DMS114 treated with DMSO at 0.1 percent for 48 hours (cell line): ENCODE measurements at regions not wholly inside any gene's neighbourhood (a gene's known extent, or its start where the extent isn't known, plus 50 kb on each side); places are given as distances from the start of the nearest gene placed in this dataset.
A peak's percentile ranks its signal among the peaks of the same experiment; 100 is the strongest.

ENCODE experiments used
- DNase-seq: peaks from one replicate; lab custom pipeline; 2025; ENCODE audit not compliant: unreplicated experiment; lab: John Stamatoyannopoulos, UW

GRCh38 chr3:43155464-43156121, 49.7 kb upstream of the POMGNT2 start:
- peak; percentile 39 for DNase-seq
